ENCODE measurements at regions not wholly inside any gene's neighbourhood (a gene's known extent, or its start where the extent isn't known, plus 50 kb on each side); places are given as distances from the start of the nearest gene placed in this dataset.

- WGBS, 2 donors, result 39 to 70% methylated on average over 1 of the region's 1 CpG
- DNase-seq (no peak), ATAC-seq (ENCODE audit: insufficient read depth, low FRiP score) (no peak)
- Histone ChIP-seq H3K4me1 (ENCODE audit: control insufficient read depth in 5 of 5, insufficient read depth in 5 of 5, low read length in 5 of 5) (peaks cover 0 to 26% (median 5%) of the 10 kb centered on the region in 5 donors), H3K27me3 (ENCODE audit: control insufficient read depth in 3 of 3, insufficient read depth in 3 of 3, low read length in 2 of 3) (no peaks in the 10 kb centered on the region), H3K36me3 (ENCODE audit: control insufficient read depth in 4 of 4, insufficient read depth in 4 of 4, low read length in 4 of 4) (no peaks in the 10 kb centered on the region), H3K27ac (ENCODE audit: low read depth in 1 of 2, low read length in 1 of 2) (peak overlapping the region in 1 of 2 donors; percentile 0), H3K9ac (ENCODE audit: insufficient read depth in 1 of 2, low read length in 2 of 2) (no peak overlapping the region), H3K4me3 (no peak overlapping the region), H3K9me3 (ENCODE audit: control insufficient read depth in 4 of 4, insufficient read depth in 3 of 4, low read length in 3 of 4) (no peaks in the 10 kb centered on the region)
- TF ChIP-seq, protein P1, sequence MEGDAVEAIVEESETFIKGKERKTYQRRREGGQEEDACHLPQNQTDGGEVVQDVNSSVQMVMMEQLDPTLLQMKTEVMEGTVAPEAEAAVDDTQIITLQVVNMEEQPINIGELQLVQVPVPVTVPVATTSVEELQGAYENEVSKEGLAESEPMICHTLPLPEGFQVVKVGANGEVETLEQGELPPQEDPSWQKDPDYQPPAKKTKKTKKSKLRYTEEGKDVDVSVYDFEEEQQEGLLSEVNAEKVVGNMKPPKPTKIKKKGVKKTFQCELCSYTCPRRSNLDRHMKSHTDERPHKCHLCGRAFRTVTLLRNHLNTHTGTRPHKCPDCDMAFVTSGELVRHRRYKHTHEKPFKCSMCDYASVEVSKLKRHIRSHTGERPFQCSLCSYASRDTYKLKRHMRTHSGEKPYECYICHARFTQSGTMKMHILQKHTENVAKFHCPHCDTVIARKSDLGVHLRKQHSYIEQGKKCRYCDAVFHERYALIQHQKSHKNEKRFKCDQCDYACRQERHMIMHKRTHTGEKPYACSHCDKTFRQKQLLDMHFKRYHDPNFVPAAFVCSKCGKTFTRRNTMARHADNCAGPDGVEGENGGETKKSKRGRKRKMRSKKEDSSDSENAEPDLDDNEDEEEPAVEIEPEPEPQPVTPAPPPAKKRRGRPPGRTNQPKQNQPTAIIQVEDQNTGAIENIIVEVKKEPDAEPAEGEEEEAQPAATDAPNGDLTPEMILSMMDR (IDR thresholded peaks at IDR 0.05; ENCODE audit: control extremely low read depth, extremely low read depth), result no peak
Observed at GRCh38 chr3:171970301-171970788, 69.0 kb upstream of the FNDC3B start.

GRCh38 chr3:171971919-171972514 lies 67.4 kb upstream of the FNDC3B start:
- Histone ChIP-seq H3K27me3 (ENCODE audit: control insufficient read depth in 3 of 3, insufficient read depth in 3 of 3, low read length in 2 of 3) (no peaks in the 10 kb centered on the region), H3K9ac (ENCODE audit: insufficient read depth in 1 of 2, low read length in 2 of 2) (no peak overlapping the region), H3K9me3 (ENCODE audit: control insufficient read depth in 4 of 4, insufficient read depth in 3 of 4, low read length in 3 of 4) (no peaks in the 10 kb centered on the region), H3K4me3 (no peak overlapping the region), H3K27ac (ENCODE audit: low read depth in 1 of 2, low read length in 1 of 2) (no peak overlapping the region), H3K4me1 (ENCODE audit: control insufficient read depth in 5 of 5, insufficient read depth in 5 of 5, low read length in 5 of 5) (peaks cover 0 to 20% (median 3%) of the 10 kb centered on the region in 5 donors), H3K36me3 (ENCODE audit: control insufficient read depth in 4 of 4, insufficient read depth in 4 of 4, low read length in 4 of 4) (no peaks in the 10 kb centered on the region)
- no peak for ATAC-seq (ENCODE audit: insufficient read depth, low FRiP score)
- WGBS, 2 donors, result 79 to 83% methylated on average over 1 of the region's 1 CpG
- no peak for DNase-seq
- TF ChIP-seq, protein P1 (IDR thresholded peaks at IDR 0.05; ENCODE audit: control extremely low read depth, extremely low read depth), result no peak

DNA sequence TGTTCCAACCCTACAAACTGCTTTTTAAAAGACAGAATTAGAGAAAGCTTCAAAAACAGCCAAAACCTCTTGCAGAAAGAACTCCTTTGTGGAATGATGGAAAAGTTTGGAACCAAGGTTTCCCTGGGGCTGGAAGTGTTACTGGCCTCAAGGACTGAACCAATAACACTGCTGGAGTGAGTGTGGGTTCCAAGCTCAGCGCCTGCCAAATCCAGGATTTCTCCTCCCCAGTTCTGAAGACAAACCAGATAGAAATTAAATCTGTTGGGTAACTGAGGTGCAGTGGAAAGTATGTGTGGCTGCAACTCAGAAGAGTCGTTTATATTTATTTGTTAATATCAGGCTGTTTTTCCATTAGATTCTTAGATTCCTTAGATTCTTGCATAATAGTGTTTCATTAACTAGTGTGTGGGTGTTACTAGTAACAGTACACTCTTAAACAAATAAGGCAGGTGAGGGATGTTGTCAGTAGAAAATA lies 66.5 kb upstream of the FNDC3B start:
- Histone ChIP-seq H3K27me3 (ENCODE audit: control insufficient read depth in 3 of 3, insufficient read depth in 3 of 3, low read length in 2 of 3) (no peaks in the 10 kb centered on the region), H3K4me1 (ENCODE audit: control insufficient read depth in 5 of 5, insufficient read depth in 5 of 5, low read length in 5 of 5) (peaks cover 0 to 11% (median 3%) of the 10 kb centered on the region in 5 donors), H3K9me3 (ENCODE audit: control insufficient read depth in 4 of 4, insufficient read depth in 3 of 4, low read length in 3 of 4) (no peaks in the 10 kb centered on the region), H3K27ac (ENCODE audit: low read depth in 1 of 2, low read length in 1 of 2) (no peak overlapping the region), H3K4me3 (no peak overlapping the region), H3K9ac (ENCODE audit: insufficient read depth in 1 of 2, low read length in 2 of 2) (no peak overlapping the region), H3K36me3 (ENCODE audit: control insufficient read depth in 4 of 4, insufficient read depth in 4 of 4, low read length in 4 of 4) (no peaks in the 10 kb centered on the region)
- DNase-seq, result no peak
- TF ChIP-seq, protein P1 (IDR thresholded peaks at IDR 0.05; ENCODE audit: control extremely low read depth, extremely low read depth), result no peak
- 62 to 68% methylated on average over 2 of the region's 2 CpGs for WGBS, 2 donors
- ATAC-seq (ENCODE audit: insufficient read depth, low FRiP score), result no peak
